ENCODE measurements at regions not wholly inside any gene's neighbourhood (a gene's known extent, or its start where the extent isn't known, plus 50 kb on each side); places are given as distances from the start of the nearest gene placed in this dataset.
"Not testable (repeated sequence)": the region's sequence is repeated elsewhere in the genome, so short reads cannot be mapped to it uniquely, and the experiment has no call there.

GRCh38 chr15:20009619-20010018, 532.0 kb downstream of the GOLGA6L6 start:
- no CpG with 5 or more reads among the region's 8 CpGs for WGBS, 2 experiments (ENCODE audit: extremely low coverage in 1 of 2, insufficient coverage in 1 of 2, insufficient read length in 1 of 2, insufficient replicate concordance in 2 of 2, low coverage in 1 of 2, low lambda C conversion rate in 2 of 2, missing lambda C conversion rate in 1 of 2)
- H2BK12ac ChIP-seq (ENCODE audit: low read depth, low read length); H3K4me1 ChIP-seq (replicated peaks in 1 of 4; ENCODE audit: control insufficient read depth in 3 of 4, insufficient read depth in 4 of 4, low read length in 3 of 4); H4K91ac ChIP-seq (replicated peaks; ENCODE audit: insufficient read length, low read length); H2BK15ac ChIP-seq (ENCODE audit: low read length); H3K36me3 ChIP-seq (ENCODE audit: control insufficient read depth in 2 of 4, insufficient read depth in 4 of 4, low read length in 3 of 4); H2BK20ac ChIP-seq (ENCODE audit: low read length); H4K5ac ChIP-seq (ENCODE audit: insufficient read length, low read depth, low read length); H2BK5ac ChIP-seq (ENCODE audit: low read depth, low read length); H3K23me2 ChIP-seq (ENCODE audit: low read depth, low read length); H3K23ac ChIP-seq (ENCODE audit: insufficient read length); H2BK120ac ChIP-seq (replicated peaks; ENCODE audit: low read depth, low read length); POLR2A ChIA-PET (ENCODE audit: partially characterized antibody); H2AFZ ChIP-seq (ENCODE audit: low read length); H3K4me3 ChIP-seq (ENCODE audit: extremely low read depth in 1 of 4, insufficient read depth in 2 of 4, low read depth in 3 of 4, low read length in 4 of 4); H3K4me2 ChIP-seq (ENCODE audit: insufficient read depth in 1 of 2, low read depth in 2 of 2, low read length in 2 of 2); H3K79me1 ChIP-seq (ENCODE audit: low read depth, low read length); CTCF ChIA-PET (ENCODE audit: partially characterized antibody); H3K79me2 ChIP-seq (ENCODE audit: control insufficient read depth in 1 of 2, insufficient read depth in 2 of 2, low read length in 2 of 2); FAIRE-seq; H3K56ac ChIP-seq (replicated peaks; ENCODE audit: insufficient read length, low read depth, low read length); H3K27ac ChIP-seq (ENCODE audit: low read depth, low read length); H4K20me1 ChIP-seq (replicated peaks in 1 of 2; ENCODE audit: control insufficient read depth in 1 of 2, insufficient read depth in 2 of 2, low read length in 2 of 2); H2AK5ac ChIP-seq (ENCODE audit: low read depth, low read length); H3K4ac ChIP-seq (replicated peaks; ENCODE audit: insufficient read length, low read depth, low read length); H4K8ac ChIP-seq (ENCODE audit: extremely low read depth, insufficient read depth, low read length); H3K27me3 ChIP-seq (replicated peaks in 1 of 4; ENCODE audit: control insufficient read depth in 3 of 4, extremely low read depth in 1 of 4, insufficient read depth in 3 of 4, low read length in 3 of 4); H3K9ac ChIP-seq (replicated peaks in 1 of 4; ENCODE audit: extremely low read depth in 1 of 4, low read depth in 3 of 4, low read length in 3 of 4); DNase-seq (ENCODE audit: low read depth in 1 of 2, low spot score in 2 of 2); H3K18ac ChIP-seq (ENCODE audit: extremely low read depth, low read length); H3K14ac ChIP-seq (ENCODE audit: insufficient read length): not testable (repeated sequence)
- H3K9me3 ChIP-seq (ENCODE audit: insufficient read depth in 2 of 2, low read depth in 1 of 2, low read length in 1 of 2), result peaks cover 0 to 27% of the 10 kb centered on the region in 2 experiments; a peak in 2 of 4 replicates

GRCh38 chr15:20007338-20007737, 534.3 kb downstream of the GOLGA6L6 start:
- H3K18ac ChIP-seq (ENCODE audit: extremely low read depth, low read length); H2BK5ac ChIP-seq (ENCODE audit: low read depth, low read length); H4K20me1 ChIP-seq (replicated peaks in 1 of 2; ENCODE audit: control insufficient read depth in 1 of 2, insufficient read depth in 2 of 2, low read length in 2 of 2); H3K4me1 ChIP-seq (replicated peaks in 1 of 4; ENCODE audit: control insufficient read depth in 3 of 4, insufficient read depth in 4 of 4, low read length in 3 of 4); H2BK120ac ChIP-seq (replicated peaks; ENCODE audit: low read depth, low read length); H3K14ac ChIP-seq (ENCODE audit: insufficient read length); CTCF ChIA-PET (ENCODE audit: partially characterized antibody); H3K23ac ChIP-seq (ENCODE audit: insufficient read length); H3K36me3 ChIP-seq (ENCODE audit: control insufficient read depth in 2 of 4, insufficient read depth in 4 of 4, low read length in 3 of 4); H2BK15ac ChIP-seq (ENCODE audit: low read length); H3K9ac ChIP-seq (replicated peaks in 1 of 4; ENCODE audit: extremely low read depth in 1 of 4, low read depth in 3 of 4, low read length in 3 of 4); H3K79me1 ChIP-seq (ENCODE audit: low read depth, low read length); FAIRE-seq; H4K5ac ChIP-seq (ENCODE audit: insufficient read length, low read depth, low read length); H3K4ac ChIP-seq (replicated peaks; ENCODE audit: insufficient read length, low read depth, low read length); H3K4me2 ChIP-seq (ENCODE audit: insufficient read depth in 1 of 2, low read depth in 2 of 2, low read length in 2 of 2); H2BK20ac ChIP-seq (ENCODE audit: low read length); H4K91ac ChIP-seq (replicated peaks; ENCODE audit: insufficient read length, low read length); H4K8ac ChIP-seq (ENCODE audit: extremely low read depth, insufficient read depth, low read length); H2AK5ac ChIP-seq (ENCODE audit: low read depth, low read length); H2AFZ ChIP-seq (ENCODE audit: low read length); POLR2A ChIA-PET (ENCODE audit: partially characterized antibody); H3K56ac ChIP-seq (replicated peaks; ENCODE audit: insufficient read length, low read depth, low read length); H2BK12ac ChIP-seq (ENCODE audit: low read depth, low read length); H3K27ac ChIP-seq (ENCODE audit: low read depth, low read length); H3K4me3 ChIP-seq (ENCODE audit: extremely low read depth in 1 of 4, insufficient read depth in 2 of 4, low read depth in 3 of 4, low read length in 4 of 4); H3K23me2 ChIP-seq (ENCODE audit: low read depth, low read length); H3K79me2 ChIP-seq (ENCODE audit: control insufficient read depth in 1 of 2, insufficient read depth in 2 of 2, low read length in 2 of 2); H3K27me3 ChIP-seq (replicated peaks in 1 of 4; ENCODE audit: control insufficient read depth in 3 of 4, extremely low read depth in 1 of 4, insufficient read depth in 3 of 4, low read length in 3 of 4); DNase-seq (ENCODE audit: low read depth in 1 of 2, low spot score in 2 of 2): not testable (repeated sequence)
- WGBS, 2 experiments (ENCODE audit: extremely low coverage in 1 of 2, insufficient coverage in 1 of 2, insufficient read length in 1 of 2, insufficient replicate concordance in 2 of 2, low coverage in 1 of 2, low lambda C conversion rate in 2 of 2, missing lambda C conversion rate in 1 of 2), result 79% methylated on average over 3 of the region's 4 CpGs; no CpG with 5 or more reads in 1 of the 2 experiments
- H3K9me3 ChIP-seq (ENCODE audit: insufficient read depth in 2 of 2, low read depth in 1 of 2, low read length in 1 of 2), result peaks cover 0 to 29% of the 10 kb centered on the region in 2 experiments; a peak in 2 of 4 replicates
